PC-3 (cell line): ENCODE measurements at regions not wholly inside any gene's neighbourhood (a gene's known extent, or its start where the extent isn't known, plus 50 kb on each side); places are given as distances from the start of the nearest gene placed in this dataset.

Experiments used
- ATAC-seq: fragments of 200-7000 bp; cut with Tn5 transposase; 2 replicates; pipeline ENCODE4 v1.9.1; 2020; ENCODE audit warnings: mild to moderate bottlenecking, moderate library complexity
- BruUV-seq: library from RNA; stranded (reverse); fragments of 400-500 nt; replicated peaks from 2 replicates; lab custom pipeline; 2021; lab: Mats Ljungman, UMichigan
- CTCF ChIA-PET: fragments of 300-600 bp; sonication (Branson Sonifier 250); formaldehyde crosslinking; loops from one replicate; lab custom pipeline; 2022; ENCODE audit warnings: antibody characterized with exemption; lab: Charles Lee
- POLR2A ChIA-PET: fragments of 300-600 bp; sonication (Branson Sonifier 250); formaldehyde crosslinking; loops from one replicate; lab custom pipeline; 2022; ENCODE audit warnings: antibody characterized with exemption; ENCODE audit not compliant: unreplicated experiment; lab: Charles Lee
- DNase-seq: peaks from one replicate; pipeline ENCODE4 v3.0.0-alpha.2; 2015
- H2AFZ ChIP-seq: fragments of 300-600 bp; sonication (generic); 2 replicates; pipeline ENCODE4 v1.6.0; 2016; ENCODE audit warnings: antibody characterized with exemption, low read length
- H3F3A ChIP-seq: fragments of 300-600 bp; sonication (generic); one replicate; pipeline ENCODE4 v1.6.0; 2017; ENCODE audit warnings: antibody characterized with exemption, low read length, control low read depth, mild to moderate bottlenecking; ENCODE audit not compliant: unreplicated experiment
- H3K27ac ChIP-seq: fragments of 300-600 bp; sonication (generic); 2 replicates; pipeline ENCODE4 v1.5.1; 2016; ENCODE audit warnings: mild to moderate bottlenecking, low read length
- H3K27me3 ChIP-seq: fragments of 300-600 bp; sonication (generic); 2 replicates; pipeline ENCODE4 v1.6.1; 2016; ENCODE audit warnings: low read length, mixed read lengths
- H3K36me3 ChIP-seq: fragments of 300-600 bp; sonication (generic); 2 replicates; pipeline ENCODE4 v1.6.1; 2016; ENCODE audit warnings: low read depth, mixed run types, low read length, mixed read lengths
- H3K4me1 ChIP-seq: fragments of 300-600 bp; sonication (generic); 2 replicates; pipeline ENCODE4 v1.5.1; 2016; ENCODE audit warnings: low read length; ENCODE audit not compliant: insufficient read depth
- H3K4me2 ChIP-seq: fragments of 300-600 bp; sonication (generic); 2 replicates; pipeline ENCODE4 v1.6.0; 2016; ENCODE audit warnings: low read length
- H3K4me3 ChIP-seq: fragments of 300-600 bp; sonication (generic); 2 replicates; pipeline ENCODE4 v1.5.1; 2016; ENCODE audit warnings: mild to moderate bottlenecking, low read length, mixed read lengths
- H3K79me2 ChIP-seq: fragments of 300-600 bp; sonication (generic); 2 replicates; pipeline ENCODE4 v1.6.1; 2017; ENCODE audit warnings: low read length, mixed read lengths
- H3K9ac ChIP-seq: fragments of 300-600 bp; sonication (generic); 2 replicates; pipeline ENCODE4 v1.6.0; 2016; ENCODE audit warnings: mild to moderate bottlenecking, low read length
- H3K9me2 ChIP-seq: fragments of 300-600 bp; sonication (generic); replicated peaks from 2 replicates; pipeline ENCODE4 v1.6.1; 2016; ENCODE audit warnings: mixed run types, low read length, mixed read lengths
- H3K9me3 ChIP-seq: fragments of 300-600 bp; sonication (generic); 2 replicates; pipeline ENCODE4 v1.6.1; 2016; ENCODE audit warnings: low read length, mixed read lengths
- H4K20me1 ChIP-seq: fragments of 300-600 bp; sonication (generic); 2 replicates; pipeline ENCODE4 v1.6.1; 2016; ENCODE audit warnings: low read length, mixed read lengths
- EZH2 ChIP-seq: fragments of 300-600 bp; sonication (generic); IDR thresholded peaks from one replicate; pipeline ENCODE4 v1.6.1; 2017; ENCODE audit warnings: antibody characterized with exemption, mild to moderate bottlenecking, low read length; ENCODE audit not compliant: unreplicated experiment
- EZH2phosphoT487 ChIP-seq: fragments of 300-600 bp; sonication (generic); IDR thresholded peaks from 2 replicates; pipeline ENCODE4 v1.6.1; 2018; ENCODE audit warnings: mild to moderate bottlenecking, antibody characterized with exemption, low read length, borderline replicate concordance
- intact Hi-C: fragments of 100-400 bp; cut with micrococcal nuclease; formaldehyde crosslinking; loops from 2 replicates; pipeline ENCODE4 v1.9.0; 2023
- TF ChIP-seq, protein P1 (sequence below): fragments of 300-600 bp; sonication (generic); conservative IDR thresholded peaks from 2 replicates; pipeline ENCODE4 v1.5.1; 2017; ENCODE audit warnings: antibody characterized with exemption, low read depth, mild to moderate bottlenecking, low read length

DNA sequence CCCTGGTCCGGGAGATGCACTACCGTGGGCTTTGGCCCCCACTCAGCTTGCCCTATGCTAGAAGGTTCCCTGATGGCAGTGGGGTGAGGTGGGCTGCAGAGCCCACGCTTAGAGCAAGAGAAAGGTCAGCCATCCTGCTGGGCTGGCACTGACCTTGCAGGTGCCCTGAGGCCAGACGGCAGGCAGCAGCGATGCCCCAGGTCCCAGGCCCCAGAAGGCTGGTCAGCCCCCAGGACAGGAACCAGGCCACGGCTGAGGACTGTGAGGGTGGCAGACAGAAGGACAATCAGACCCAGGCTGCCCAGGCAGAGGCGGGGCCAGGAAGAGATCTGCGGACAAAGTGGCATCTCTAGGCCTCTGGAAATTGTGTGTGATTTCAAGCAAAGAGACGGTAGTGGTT is 231.7 kb downstream of the CTTN start:
- ATAC-seq (no peak), DNase-seq (no peak)
- H3K79me2 ChIP-seq = no peaks in the 10 kb centered on the region
- no peak overlapping the region for H3K4me3 ChIP-seq
- intact Hi-C loops = no loop called here
- no TSS peak for BruUV-seq
- no peaks in the 10 kb centered on the region for H3F3A ChIP-seq
- no peaks in the 10 kb centered on the region for H3K9me2 ChIP-seq
- H3K27me3 ChIP-seq = no peaks in the 10 kb centered on the region
- H4K20me1 ChIP-seq = no peaks in the 10 kb centered on the region
- ChIA-PET POLR2A (no interaction called here), CTCF (no interaction called here)
- H3K9ac ChIP-seq = no peak overlapping the region
- H3K9me3 ChIP-seq = no peaks in the 10 kb centered on the region
- no peak overlapping the region for H3K4me2 ChIP-seq
- no peak overlapping the region for H3K27ac ChIP-seq
- no peaks in the 10 kb centered on the region for H3K4me1 ChIP-seq
- no peak overlapping the region for H2AFZ ChIP-seq
- TF ChIP-seq, protein P1, sequence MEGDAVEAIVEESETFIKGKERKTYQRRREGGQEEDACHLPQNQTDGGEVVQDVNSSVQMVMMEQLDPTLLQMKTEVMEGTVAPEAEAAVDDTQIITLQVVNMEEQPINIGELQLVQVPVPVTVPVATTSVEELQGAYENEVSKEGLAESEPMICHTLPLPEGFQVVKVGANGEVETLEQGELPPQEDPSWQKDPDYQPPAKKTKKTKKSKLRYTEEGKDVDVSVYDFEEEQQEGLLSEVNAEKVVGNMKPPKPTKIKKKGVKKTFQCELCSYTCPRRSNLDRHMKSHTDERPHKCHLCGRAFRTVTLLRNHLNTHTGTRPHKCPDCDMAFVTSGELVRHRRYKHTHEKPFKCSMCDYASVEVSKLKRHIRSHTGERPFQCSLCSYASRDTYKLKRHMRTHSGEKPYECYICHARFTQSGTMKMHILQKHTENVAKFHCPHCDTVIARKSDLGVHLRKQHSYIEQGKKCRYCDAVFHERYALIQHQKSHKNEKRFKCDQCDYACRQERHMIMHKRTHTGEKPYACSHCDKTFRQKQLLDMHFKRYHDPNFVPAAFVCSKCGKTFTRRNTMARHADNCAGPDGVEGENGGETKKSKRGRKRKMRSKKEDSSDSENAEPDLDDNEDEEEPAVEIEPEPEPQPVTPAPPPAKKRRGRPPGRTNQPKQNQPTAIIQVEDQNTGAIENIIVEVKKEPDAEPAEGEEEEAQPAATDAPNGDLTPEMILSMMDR = no peak
- TF ChIP-seq EZH2phosphoT487 (no peak), EZH2 (no peak)
- H3K36me3 ChIP-seq = no peaks in the 10 kb centered on the region

DNA sequence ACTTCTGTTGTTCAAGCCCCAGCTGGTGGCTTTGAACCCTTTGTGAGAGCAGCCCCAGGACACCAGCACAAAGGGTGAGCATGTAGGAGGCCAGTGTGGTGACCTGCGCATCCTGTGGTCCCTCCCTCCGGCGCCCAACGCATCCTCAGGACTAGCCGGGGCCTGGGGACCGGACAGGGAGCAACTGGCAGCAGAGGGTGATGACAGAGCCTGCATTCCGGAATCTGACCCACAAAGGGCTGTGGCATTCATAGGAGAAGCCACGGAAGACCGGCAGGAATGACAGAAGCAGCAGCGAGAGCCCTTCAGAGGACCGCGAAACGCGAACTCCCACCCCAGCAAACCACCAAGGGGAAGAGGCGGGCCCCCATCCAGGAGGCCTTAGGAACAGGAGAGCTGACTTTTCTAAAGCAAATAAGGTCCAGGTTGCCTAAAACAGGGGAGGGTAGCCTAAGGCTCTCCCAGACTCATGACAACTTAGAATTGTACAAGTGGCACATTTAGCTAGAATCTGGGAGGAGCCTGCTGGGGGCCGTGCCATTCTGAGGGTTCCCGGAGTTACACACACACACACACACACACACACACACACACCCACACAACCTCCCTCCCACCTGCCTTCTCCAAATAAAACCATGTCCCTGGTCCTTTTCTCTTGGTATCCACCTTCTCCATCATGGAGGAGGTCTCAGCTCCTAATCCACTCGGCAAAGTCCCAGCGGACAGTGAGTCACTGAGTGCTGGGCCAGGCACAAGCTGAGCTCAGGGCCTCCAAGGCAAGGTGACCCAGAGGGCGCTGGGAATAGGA is 232.7 kb downstream of the CTTN start:
- Histone ChIP-seq H3K4me2 (no peak overlapping the region), H3K4me3 (no peak overlapping the region), H3K4me1 (no peaks in the 10 kb centered on the region), H3K27ac (no peak overlapping the region), H2AFZ (no peak overlapping the region), H4K20me1 (no peaks in the 10 kb centered on the region), H3K9me3 (no peaks in the 10 kb centered on the region), H3K79me2 (no peaks in the 10 kb centered on the region), H3K36me3 (no peaks in the 10 kb centered on the region), H3F3A (no peaks in the 10 kb centered on the region), H3K27me3 (no peaks in the 10 kb centered on the region), H3K9ac (no peak overlapping the region), H3K9me2 (no peaks in the 10 kb centered on the region)
- ATAC-seq = no peak
- no peak for DNase-seq
- ChIA-PET CTCF (no interaction called here), POLR2A (no interaction called here)
- BruUV-seq = no TSS peak
- intact Hi-C loops = no loop called here
- TF ChIP-seq EZH2phosphoT487 = no peak
- TF ChIP-seq EZH2 = no peak
- TF ChIP-seq, protein P1 = no peak

GRCh38 chr11:70631624-70632047 is 233.3 kb downstream of the CTTN start:
- H3K36me3 ChIP-seq = no peaks in the 10 kb centered on the region
- H3K4me2 ChIP-seq = no peak overlapping the region
- no peaks in the 10 kb centered on the region for H3K4me1 ChIP-seq
- no peaks in the 10 kb centered on the region for H3K27me3 ChIP-seq
- ATAC-seq = no peak
- intact Hi-C loops = no loop called here
- no peaks in the 10 kb centered on the region for H3K79me2 ChIP-seq
- H3K4me3 ChIP-seq = no peak overlapping the region
- H3F3A ChIP-seq = no peaks in the 10 kb centered on the region
- H4K20me1 ChIP-seq = no peaks in the 10 kb centered on the region
- BruUV-seq = no TSS peak
- H3K27ac ChIP-seq = no peak overlapping the region
- ChIA-PET CTCF (no interaction called here), POLR2A (no interaction called here)
- no peak overlapping the region for H2AFZ ChIP-seq
- TF ChIP-seq EZH2phosphoT487 = no peak
- TF ChIP-seq, protein P1 = no peak
- no peak for TF ChIP-seq EZH2
- no peaks in the 10 kb centered on the region for H3K9me2 ChIP-seq
- no peak for DNase-seq
- H3K9ac ChIP-seq = no peak overlapping the region
- H3K9me3 ChIP-seq = no peaks in the 10 kb centered on the region
